GM10266 (cell line): ENCODE measurements at regions not wholly inside any gene's neighbourhood (a gene's known extent, or its start where the extent isn't known, plus 50 kb on each side); places are given as distances from the start of the nearest gene placed in this dataset.

Experiments
- DNase-seq: peaks from one replicate; pipeline ENCODE4 v3.0.0; 2012; ENCODE audit errors: extremely low spot score
- TF ChIP-seq, protein P1 (sequence below): IDR thresholded peaks from 2 replicates; pipeline ENCODE4 v1.5.1; 2012; ENCODE audit warnings: mild to moderate bottlenecking, low read depth; ENCODE audit not compliant: control insufficient read depth, insufficient read depth; ENCODE audit errors: missing control alignments

DNA sequence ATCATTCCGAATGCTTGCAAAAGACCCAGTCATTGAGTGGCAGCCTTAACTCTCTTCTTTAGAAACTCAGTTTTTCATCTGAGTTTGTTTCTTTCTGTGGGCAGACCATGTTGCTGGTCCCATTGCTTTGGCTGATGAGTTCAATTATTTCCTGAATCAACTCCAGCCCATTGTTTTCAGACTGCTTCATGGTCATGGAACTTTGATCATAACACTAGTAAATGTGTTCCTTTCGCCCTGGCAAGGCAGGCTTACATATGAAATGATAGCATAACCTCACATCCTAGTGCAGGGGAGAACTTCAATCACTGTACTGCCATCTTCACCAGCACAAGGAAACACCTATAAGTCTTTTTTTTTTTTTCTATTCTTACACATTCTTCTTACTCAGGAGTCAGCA lies 50.0 kb upstream of the DUSP10 start:
- TF ChIP-seq, protein P1, sequence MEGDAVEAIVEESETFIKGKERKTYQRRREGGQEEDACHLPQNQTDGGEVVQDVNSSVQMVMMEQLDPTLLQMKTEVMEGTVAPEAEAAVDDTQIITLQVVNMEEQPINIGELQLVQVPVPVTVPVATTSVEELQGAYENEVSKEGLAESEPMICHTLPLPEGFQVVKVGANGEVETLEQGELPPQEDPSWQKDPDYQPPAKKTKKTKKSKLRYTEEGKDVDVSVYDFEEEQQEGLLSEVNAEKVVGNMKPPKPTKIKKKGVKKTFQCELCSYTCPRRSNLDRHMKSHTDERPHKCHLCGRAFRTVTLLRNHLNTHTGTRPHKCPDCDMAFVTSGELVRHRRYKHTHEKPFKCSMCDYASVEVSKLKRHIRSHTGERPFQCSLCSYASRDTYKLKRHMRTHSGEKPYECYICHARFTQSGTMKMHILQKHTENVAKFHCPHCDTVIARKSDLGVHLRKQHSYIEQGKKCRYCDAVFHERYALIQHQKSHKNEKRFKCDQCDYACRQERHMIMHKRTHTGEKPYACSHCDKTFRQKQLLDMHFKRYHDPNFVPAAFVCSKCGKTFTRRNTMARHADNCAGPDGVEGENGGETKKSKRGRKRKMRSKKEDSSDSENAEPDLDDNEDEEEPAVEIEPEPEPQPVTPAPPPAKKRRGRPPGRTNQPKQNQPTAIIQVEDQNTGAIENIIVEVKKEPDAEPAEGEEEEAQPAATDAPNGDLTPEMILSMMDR, result no peak
- no peak for DNase-seq
